HG02623 (cell line): ENCODE measurements at regions not wholly inside any gene's neighbourhood (a gene's known extent, or its start where the extent isn't known, plus 50 kb on each side); places are given as distances from the start of the nearest gene placed in this dataset.

ENCODE experiments used
- ATAC-seq: cut with Tn5 transposase; IDR thresholded peaks from one replicate; pipeline ENCODE4 v1.9.1; 2021; ENCODE audit warnings: moderate library complexity; ENCODE audit not compliant: unreplicated experiment

DNA sequence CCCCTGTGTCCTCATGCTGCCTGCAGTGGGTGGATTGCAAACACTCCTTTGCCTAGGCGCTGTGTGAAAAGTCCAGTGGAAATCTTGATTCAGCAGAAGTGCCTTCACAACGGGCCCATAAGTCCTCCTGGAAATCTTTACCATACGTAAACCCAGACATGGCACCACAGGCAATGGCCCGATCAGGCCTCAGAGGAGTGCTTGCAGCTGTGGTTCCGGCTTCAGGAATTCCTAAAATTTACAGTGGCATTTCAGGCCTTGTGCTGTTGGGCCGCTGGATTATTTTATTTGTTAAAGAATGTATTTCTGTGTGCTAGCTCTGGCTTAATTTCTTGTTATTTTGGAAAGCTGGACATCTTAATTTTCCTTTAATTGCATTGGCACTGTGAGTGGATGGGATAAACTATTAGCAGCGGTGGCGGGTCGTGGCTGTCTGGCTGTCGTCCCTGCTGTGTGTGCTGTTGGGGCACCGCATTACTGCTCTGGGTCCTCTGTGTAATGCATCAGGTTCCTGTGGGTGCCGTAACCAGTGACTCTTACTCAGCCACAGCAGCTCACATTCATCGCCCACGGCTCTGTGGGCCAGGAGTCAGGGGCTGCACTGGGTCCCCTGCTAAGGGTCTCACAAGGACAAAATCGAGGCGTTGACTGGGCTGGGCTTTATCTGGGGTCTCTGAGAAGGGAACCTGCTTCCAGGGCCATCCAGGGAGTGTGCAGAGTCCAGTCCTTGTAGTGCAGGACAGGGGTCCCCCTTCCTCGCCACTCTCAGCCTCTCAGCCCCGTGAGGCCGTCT, 73.1 kb downstream of the RTP5 start:
- no peak for ATAC-seq

DNA sequence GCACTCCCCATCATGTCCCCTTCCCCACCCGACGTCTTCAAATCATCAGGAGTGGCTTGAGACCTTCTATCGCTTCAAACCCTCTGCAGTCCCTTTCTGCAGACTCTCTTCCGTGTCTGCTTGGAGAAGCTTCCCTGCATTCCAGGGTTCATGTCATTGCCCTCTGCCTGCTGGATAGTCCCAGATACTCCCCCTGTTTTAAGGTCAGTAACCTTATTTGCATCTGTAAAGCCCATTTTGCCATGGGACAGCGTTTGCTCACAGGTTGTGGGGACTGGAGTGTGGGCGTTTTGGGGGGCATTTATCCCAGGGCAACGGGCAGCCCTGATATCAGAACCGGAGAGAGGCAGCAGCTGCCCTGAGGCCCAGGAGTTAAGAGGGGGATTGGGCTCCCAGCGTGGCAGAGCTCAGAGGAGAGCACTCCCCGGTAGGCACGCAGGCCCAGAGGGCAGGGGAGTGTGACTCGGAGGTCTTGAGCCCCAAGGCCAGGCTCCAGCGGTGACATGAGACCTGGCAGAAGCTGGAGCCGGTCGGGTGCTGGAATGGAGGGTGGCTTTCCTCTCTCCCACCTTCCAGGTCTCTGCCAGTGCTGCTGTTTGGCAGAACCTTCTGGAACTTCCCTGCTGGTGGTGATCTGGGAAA, 73.8 kb downstream of the RTP5 start:
- ATAC-seq, result no peak

DNA sequence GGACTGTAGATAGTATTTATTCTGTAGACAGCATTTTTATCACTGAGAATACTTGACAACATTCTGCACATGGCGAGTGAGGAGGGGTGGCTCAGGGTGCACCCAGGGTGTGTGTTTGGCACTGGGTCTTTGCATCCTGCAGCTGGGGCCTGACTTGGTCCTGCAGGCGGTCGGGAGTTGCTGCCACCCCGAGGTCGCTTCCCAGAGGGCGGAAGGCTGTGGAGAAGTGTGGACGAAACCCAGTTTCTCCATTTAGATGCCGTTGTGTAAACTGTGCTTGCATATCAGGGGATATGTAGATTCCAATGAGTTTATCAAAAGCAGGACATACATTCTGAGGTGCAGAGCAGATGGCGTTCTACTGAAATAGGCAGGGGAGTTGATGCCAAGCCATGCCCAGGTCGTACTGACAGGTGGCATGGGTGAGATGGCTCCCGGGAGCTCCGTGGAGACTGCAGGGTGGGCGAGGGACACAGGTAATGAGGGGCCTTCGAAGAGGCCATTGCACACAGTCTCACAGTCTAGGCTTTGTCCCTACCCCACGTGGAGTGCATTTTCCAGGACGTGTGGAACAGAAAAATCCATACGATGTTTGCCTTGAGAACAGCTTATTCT, 74.5 kb downstream of the RTP5 start:
- no peak for ATAC-seq

DNA sequence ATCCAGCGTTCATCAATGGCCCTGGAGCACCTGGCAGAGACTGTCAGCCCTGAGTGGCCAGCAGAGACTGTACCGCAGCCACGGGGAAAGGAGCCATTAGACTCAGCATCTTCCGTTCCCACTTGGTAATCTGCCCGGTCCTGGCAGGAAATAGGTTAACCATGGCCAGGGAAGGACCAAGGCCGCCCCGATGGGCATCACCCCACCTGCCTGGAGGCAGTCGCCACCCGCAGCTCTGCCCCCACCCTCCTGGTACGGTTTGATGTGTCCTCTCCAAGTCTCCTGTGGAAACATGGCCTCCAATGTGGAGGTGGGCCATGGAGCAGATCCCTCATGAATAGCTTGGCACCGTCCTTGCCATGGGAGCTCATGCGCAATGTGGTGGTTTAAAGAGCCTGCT, 75.3 kb downstream of the RTP5 start:
- ATAC-seq, result no peak

DNA sequence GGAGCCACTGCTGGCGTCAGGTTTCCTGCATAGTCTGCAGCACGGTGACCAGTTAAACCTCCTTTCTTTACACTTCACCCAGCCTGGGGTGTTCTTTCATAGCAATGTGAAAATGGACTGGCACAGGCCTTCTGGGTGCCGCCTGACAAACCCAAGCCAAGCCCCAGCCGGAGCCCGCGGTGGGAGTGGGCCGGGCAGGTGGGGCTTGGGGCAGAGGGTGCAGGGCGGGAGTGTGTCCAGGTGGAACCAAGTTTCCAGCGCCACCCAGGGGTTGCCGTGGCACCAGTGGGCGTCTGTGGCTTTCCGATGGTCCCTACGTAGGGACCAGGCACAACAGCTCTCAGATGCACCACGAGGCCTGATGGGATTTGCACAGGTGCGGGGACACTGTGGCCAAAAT, 75.8 kb downstream of the RTP5 start:
- no peak for ATAC-seq

DNA sequence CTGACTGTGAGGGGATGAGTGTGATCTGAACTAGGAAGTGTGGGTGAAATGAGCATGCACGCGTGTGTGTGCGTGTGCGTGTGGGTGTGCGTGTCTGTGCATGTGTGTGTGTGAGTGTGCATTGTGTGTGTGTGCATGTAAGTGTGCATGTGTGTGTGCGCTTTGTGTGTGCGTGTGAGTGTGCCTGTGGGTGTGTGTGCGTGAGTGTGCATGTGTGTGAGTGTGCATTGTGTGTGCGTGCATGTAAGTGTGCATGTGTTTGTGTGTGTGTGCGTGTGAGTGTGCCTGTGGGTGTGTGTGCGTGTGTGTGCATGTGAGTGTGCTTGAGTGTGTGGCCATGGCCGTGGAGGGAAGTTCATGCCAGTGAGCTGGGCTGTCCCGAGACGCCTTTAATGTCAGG, 76.3 kb downstream of the RTP5 start:
- no peak for ATAC-seq

DNA sequence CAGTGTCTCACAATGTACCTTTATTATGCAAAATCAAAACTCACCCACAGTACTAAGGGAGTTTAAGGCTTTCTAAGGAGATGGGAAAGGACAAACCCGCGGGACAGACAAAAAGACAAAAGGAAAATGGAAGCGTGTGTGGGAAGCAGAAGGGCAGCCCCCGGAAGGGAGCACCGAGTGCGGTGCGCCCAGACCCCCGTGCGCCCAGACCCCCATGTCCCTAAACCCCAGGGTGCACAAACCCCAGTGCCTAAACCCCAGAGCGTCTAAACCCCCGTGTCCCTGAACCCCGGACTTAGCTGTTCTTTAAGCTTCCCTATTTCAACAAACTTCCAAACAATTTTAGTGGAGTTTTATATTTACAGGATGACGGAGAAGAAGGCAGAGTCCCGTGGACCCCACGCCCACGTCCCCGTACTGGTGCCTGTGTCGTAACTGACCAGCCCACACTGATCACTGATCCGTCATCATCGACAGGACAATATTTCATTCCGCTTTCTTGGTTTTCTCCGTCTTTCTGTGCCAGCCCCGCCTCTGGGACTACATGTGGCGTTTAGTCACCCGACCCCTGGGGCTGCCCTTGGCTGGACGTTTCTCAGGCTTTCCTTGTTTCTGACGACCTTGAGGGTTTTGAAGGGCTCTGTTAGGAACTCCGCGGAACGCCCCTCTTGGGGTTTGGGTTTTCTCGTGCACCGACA, 76.9 kb downstream of the RTP5 start:
- no peak for ATAC-seq

DNA sequence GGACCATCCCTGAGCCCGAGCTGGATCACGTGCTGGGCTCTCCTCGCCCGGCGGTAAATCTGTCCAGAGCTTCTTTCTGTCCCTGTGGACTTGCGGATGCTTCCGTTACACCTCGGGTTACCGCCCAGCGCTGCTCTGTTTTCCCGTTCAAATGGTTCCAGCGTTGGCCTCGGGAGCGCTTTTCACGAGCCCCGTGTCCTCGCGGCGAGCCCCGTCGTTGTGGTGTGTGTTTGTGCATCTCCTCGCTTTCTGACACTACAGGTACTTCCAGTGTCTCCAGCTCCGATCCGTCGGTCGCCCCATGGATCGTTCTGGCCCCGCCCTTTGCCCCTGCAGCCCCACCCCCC, 77.4 kb downstream of the RTP5 start:
- no peak for ATAC-seq

DNA sequence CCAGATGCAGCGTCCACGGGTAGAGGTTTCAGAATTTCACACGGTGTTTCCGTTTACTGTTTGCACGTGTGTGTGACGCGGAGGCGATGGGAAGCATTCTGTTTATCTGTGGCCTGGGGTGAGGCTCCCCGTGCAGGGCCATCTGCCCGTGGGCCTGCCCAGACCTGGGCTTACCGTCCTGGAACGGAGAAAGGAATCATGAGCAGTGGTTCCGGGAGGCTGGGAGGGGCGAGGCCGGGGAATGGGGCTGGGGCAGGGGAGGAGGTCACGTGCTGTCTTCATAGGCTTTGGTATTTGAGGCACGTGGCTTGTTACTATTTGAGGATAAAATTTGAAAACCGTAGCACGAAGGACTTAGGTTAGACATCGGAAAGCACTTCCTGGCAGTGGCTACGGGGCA, 77.9 kb downstream of the RTP5 start:
- no peak for ATAC-seq

DNA sequence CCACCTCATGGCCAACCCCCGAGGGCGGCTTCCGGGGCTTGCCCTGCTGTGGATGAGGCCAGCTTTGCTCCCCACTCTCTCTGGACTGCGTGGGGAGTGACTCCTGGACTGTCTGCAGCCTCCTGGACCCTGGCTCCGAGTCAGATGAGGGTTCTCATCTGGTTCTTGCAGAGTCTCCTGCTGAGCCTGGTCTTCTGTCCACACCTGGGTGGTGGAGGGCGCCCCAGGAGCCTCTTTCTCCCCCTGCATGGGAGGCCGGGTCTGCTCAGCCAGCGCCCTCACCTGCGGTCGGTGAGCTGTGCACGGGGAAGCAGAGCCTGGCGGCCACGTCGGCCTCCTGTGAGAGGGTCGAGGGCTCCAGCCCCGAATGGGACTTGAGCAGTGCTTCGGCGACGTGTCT, 78.3 kb downstream of the RTP5 start:
- no peak for ATAC-seq

DNA sequence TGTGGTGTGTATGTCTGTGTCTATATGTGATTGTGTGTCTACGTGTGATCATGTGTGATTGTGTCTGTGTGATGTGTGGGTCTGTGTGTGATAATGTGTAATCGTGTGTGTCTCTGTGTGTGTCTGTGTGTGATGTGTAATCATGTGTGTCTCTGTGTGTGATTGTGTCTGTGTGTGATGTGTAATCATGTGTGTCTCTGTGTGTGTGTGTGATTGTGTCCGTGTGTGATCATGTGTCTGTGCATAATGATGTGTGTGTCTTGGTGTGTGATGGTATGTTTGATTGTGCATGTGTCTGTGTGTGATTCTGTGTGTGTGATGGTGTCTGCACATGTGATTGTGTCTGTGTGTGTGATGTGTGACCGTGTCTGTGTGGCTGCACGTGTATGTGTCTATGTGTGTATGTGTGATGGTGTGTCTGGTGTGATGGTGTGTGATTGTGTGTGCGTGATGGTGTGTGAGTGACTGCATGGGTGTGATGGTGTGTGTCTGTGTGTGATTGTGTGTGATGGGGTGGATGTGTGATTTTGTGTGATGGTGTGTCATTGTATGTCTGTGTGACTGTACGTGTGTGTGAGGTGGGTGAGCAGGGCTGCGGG, 78.9 kb downstream of the RTP5 start:
- ATAC-seq, result no peak

DNA sequence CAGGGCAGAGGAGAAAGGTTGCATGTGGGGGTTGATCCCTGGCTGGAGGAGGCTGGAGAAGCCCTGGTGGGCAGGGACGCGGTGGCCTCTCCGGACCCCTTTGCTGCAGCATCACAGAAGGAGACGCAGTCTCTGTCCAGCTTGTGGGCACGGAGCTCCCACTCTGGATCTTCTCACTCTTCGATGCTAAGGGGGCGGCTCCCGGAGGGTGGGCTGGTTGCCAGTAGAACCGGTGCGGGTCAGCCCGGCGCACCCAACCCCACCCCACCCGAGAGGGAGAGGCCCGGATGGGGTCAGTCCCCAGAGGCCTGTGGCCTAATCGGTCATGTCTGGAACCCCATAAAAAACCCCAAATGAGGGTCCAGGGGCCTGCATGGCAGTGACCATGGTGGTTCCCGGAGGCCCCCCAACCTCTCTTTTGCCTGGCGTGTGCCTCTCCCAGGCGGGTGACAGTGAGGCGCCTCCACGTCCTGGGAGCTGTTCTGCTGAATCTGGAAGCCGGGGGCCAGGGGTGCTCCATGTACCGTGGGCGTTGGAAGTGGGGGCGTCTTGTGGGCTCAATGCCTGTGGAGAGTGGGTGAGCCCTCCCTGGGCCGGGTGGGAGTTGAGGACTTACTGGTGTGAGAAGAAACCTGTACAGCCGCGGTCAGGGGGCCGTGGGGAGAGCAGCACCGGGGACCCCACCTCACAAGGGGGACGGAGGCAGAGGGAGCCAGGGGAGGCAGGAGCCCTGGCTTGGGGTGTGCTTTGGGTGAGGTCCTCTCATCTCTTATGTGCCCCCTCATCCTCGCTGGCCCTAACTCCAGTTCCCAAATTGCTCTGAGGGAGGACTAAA, 79.6 kb downstream of the RTP5 start:
- ATAC-seq, result no peak

DNA sequence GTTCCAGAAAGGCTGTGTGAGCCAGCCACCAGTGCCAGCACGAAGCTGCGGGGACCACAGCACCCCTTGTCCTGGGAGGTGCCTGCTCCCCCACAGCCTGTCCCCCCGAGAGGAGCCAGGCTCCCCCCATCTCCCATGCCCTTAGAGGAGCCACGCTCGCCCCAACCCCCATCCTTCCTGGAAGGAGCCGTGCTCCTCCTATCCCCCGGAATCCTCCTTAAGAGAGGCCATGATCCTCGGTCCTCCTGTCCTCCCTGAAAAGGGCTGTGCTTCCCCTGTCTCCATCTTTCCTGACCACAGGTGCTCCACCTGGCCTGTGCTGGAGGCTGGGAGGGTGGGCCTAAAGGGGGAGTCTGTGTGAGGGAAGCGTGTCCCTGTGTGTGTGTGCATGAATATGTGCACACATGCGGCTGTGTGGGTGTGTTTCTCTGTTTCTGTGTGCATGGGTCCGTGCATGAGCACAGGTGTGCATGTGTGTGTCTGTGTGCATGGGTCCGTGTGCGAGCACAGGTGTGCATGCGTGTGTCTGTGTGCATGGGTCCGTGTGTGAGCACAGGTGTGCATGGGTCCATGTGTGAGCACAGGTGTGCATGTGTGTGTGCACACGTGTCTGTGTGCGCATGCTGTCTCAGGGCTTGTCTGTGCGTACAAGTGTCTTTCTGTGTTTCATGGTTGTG, 80.3 kb downstream of the RTP5 start:
- ATAC-seq, result no peak

DNA sequence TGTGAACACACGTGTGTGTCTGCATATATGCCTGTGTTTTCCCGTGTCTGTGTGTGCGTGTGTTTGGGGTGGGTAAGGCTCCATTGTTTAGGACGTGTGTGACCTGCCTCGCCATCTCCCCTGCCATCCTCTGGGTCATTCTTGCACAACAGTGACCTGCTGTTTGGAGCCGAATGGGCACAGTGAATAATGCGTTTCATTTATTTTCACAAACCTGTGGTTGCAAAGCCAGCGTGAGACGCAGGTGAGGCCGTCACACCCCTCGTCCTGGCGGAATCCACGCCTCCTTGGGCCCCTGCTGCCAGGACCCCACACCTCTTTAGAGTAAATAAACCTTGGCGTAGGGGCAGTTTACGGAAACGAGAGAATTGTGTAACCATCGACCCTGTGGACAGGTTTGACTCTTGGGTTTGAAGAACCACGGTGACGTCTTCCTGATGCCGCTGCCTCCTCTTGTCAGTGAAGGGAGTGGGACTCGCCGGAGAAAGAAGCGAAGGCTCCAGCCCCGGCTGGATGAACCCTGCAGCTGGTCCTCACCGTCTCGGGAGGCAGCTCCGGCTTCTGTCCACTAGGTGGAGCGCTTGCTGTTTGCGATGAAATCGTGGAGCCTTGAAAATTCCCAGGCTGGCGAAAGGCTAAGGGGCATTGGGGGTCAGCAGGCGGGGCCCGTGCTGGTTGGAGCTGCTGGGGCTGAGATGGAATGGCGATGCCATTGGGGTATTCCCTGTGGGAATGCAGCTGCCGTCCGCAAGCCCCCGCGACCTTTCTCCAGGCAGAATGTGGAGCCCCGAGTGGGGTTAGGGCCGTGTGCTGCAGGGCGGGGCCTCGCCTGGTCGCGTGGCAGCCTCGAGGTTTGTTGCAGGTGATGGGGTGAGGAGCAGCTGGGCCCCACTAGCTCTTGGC, 81.1 kb downstream of the RTP5 start:
- ATAC-seq, result no peak

DNA sequence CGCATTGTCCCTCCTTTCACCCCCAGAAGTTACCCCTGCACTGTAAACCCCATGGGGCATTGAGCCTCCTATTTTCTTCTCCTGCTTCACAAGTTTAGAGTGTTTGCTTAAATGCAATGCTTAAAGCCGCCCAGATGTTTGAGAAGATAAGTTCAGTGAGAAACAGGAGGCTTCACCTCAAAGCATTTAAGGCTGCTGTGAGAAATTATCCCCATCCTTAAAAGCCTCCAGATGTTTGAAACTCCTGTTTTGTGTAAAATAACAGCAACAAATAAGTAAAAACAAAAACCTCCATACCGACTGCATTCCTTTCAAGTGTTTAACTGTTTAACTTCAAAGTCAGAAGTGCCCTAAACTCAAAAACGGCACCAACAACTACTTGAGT, 81.8 kb downstream of the RTP5 start:
- ATAC-seq, result no peak

DNA sequence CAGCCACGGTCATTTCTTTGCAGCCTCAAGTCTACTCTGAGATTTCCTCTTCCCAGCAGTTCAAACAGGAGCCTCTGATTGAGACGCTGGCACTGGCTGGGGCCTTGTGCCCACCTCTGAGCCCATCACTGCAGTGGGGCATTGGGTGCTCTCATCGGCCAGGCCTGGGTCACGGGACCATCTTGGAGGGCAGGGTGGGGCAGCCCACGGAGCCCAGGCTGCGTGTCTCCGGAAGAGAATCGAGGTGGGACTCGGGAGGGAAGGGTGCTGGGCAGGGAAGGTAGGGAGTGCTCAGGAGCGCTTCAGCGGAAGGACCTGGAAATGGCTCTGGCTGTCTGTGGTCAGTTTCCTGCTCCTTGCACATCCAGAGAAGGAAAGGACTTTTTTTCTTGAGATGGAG, 82.4 kb downstream of the RTP5 start:
- ATAC-seq, result no peak

DNA sequence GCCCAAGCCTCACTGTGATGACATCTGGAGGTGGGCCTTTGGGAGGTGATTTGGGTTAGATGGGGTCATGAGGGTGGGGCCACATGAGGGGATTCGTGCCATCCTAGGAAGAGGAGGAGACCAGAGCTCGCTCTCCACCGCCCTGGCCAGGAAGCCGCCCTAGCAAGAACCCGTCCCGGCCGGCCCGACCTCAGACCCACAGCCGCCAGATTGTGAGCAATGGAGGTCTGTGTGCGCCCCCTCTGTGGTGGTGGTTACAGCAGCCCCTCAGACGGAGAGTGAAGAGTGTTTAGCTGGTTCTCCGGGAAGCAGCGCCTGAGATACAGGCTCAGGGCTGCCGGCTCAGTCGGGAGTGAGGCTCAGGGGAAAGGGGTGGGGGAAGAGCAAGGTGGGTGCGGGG, 83.3 kb downstream of the RTP5 start:
- no peak for ATAC-seq

DNA sequence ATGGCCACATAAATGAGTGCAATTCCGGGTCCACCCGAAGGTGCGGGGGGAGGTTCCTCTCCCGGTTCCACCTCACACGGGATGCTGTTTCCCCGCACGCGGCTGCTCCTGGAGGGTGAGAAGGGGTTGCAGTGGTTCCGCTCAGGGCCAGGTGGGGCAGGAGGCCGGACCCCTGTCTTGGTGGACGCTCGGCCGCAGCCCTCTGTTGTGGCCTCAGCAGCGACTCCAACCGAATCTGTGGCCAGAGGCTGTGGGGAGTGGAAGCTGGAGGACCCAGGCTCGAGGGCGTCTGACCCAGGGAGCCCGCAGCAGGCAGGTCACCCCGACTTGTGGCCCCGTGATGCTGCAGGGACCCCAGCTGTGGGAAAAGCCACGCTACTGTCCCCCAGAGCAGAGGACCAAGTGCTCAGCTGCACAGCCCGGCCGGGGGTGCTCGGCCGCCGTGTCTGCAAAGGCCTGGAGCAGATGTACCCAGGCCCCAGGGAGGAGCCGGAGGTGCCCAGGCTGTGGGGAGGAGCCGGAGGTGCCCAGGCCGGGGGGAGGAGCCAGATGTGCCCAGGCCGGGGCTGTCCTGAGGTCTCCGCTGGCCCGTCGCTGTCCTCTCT, 83.9 kb downstream of the RTP5 start:
- ATAC-seq, result no peak
